ENCODE measurements at regions not wholly inside any gene's neighbourhood (a gene's known extent, or its start where the extent isn't known, plus 50 kb on each side); places are given as distances from the start of the nearest gene placed in this dataset.

DNA sequence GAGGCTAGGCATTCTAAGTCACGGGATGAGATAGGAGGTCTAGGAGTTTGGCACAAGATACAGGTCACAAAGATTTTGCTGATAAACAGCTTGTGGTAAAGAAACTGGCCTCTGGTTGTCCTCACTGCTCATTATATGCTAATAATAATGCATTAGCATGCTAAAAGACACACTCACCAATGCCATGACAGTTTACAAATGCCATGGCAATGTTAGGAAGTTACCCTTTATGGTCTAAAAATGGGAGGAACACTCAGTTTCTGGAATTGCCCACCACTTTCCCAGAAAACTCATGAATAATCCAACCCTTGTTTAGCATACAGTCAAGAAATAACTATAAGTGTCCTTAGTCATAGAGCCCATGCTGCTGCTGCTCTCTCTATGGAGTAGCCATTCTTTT lies 286.9 kb downstream of the ZNF674 start:
- Histone ChIP-seq H3K4me3 (ENCODE audit: severe bottlenecking) (no peak overlapping the region), H3K9me3 (ENCODE audit: severe bottlenecking) (no peaks in the 10 kb centered on the region), H3K4me1 (ENCODE audit: insufficient read depth, poor library complexity, severe bottlenecking) (peaks cover 20% of the 10 kb centered on the region), H3K27me3 (ENCODE audit: insufficient read depth, poor library complexity, severe bottlenecking) (no peaks in the 10 kb centered on the region), H3K27ac (ENCODE audit: poor library complexity, severe bottlenecking) (peak overlapping the region; percentile 98), H3K36me3 (ENCODE audit: low read depth) (no peaks in the 10 kb centered on the region)
- DNase-seq (ENCODE audit: low spot score) (no peak), ATAC-seq (ENCODE audit: low read depth) (no peak)
- TF ChIP-seq, protein P1, sequence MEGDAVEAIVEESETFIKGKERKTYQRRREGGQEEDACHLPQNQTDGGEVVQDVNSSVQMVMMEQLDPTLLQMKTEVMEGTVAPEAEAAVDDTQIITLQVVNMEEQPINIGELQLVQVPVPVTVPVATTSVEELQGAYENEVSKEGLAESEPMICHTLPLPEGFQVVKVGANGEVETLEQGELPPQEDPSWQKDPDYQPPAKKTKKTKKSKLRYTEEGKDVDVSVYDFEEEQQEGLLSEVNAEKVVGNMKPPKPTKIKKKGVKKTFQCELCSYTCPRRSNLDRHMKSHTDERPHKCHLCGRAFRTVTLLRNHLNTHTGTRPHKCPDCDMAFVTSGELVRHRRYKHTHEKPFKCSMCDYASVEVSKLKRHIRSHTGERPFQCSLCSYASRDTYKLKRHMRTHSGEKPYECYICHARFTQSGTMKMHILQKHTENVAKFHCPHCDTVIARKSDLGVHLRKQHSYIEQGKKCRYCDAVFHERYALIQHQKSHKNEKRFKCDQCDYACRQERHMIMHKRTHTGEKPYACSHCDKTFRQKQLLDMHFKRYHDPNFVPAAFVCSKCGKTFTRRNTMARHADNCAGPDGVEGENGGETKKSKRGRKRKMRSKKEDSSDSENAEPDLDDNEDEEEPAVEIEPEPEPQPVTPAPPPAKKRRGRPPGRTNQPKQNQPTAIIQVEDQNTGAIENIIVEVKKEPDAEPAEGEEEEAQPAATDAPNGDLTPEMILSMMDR (IDR thresholded peaks at IDR 0.05; ENCODE audit: poor library complexity, severe bottlenecking), result no peak

DNA sequence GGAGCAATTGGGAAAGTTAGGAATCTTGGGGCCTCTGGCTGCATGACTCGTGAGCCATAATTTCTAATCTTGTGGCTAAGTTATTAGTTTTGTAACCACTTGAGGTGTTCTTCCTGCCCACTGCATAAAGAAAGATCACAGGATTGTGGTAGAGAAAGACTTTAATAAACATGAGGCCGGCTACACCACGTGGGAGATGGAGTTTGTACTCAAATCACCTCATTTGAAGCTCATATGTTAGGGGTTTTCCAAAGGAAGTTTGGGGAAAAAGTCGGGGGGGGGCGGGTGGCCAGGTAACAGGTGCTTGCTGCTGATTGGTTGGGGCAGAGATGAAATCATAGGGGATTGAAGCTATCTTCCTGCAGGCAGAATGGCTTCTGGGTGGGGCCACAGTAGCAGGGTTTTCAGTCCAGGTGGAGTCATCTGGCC lies 287.8 kb downstream of the ZNF674 start:
- no peak; the same call in 2 of the 3 replicates for ATAC-seq (ENCODE audit: low read depth)

DNA sequence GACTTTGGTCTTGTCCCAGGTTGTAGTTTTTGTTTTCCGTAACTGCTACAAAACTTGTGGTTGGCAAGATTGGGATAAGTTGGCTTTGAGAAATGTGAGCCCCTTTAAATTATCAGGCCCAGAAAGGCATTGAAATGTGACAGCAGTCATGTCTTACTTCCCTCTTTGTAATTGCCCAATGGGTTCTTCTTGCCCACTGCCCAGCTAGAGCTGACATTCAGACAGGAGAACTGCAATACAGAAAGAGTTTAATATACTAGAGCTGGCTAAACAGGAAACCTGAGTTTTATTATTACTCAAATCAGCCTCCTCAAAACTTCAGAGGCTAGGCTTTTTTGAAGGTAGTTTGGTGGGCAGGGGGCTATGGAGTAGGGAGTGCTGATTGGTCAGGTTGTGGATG lies 288.3 kb downstream of the ZNF674 start:
- no peaks in the 10 kb centered on the region for H3K9me3 ChIP-seq (ENCODE audit: severe bottlenecking)
- no peaks in the 10 kb centered on the region for H3K27me3 ChIP-seq (ENCODE audit: insufficient read depth, poor library complexity, severe bottlenecking)
- peak overlapping the region; percentile 98 for H3K27ac ChIP-seq (ENCODE audit: poor library complexity, severe bottlenecking)
- no peak for ATAC-seq (ENCODE audit: low read depth)
- H3K36me3 ChIP-seq (ENCODE audit: low read depth), result no peaks in the 10 kb centered on the region
- H3K4me3 ChIP-seq (ENCODE audit: severe bottlenecking), result no peak overlapping the region
- peaks cover 16% of the 10 kb centered on the region for H3K4me1 ChIP-seq (ENCODE audit: insufficient read depth, poor library complexity, severe bottlenecking)
- DNase-seq (ENCODE audit: low spot score), result no peak
- TF ChIP-seq, protein P1 (IDR thresholded peaks at IDR 0.05; ENCODE audit: poor library complexity, severe bottlenecking), result no peak

More for the DNA sequence above, 287.8 kb downstream of the ZNF674 start:
- no peak for DNase-seq (ENCODE audit: low spot score)
- TF ChIP-seq, protein P1 (IDR thresholded peaks at IDR 0.05; ENCODE audit: poor library complexity, severe bottlenecking), result no peak
- Histone ChIP-seq H3K27me3 (ENCODE audit: insufficient read depth, poor library complexity, severe bottlenecking) (no peaks in the 10 kb centered on the region), H3K27ac (ENCODE audit: poor library complexity, severe bottlenecking) (peak overlapping the region; percentile 98), H3K4me1 (ENCODE audit: insufficient read depth, poor library complexity, severe bottlenecking) (peaks cover 16% of the 10 kb centered on the region), H3K36me3 (ENCODE audit: low read depth) (no peaks in the 10 kb centered on the region), H3K9me3 (ENCODE audit: severe bottlenecking) (no peaks in the 10 kb centered on the region), H3K4me3 (ENCODE audit: severe bottlenecking) (no peak overlapping the region)

DNA sequence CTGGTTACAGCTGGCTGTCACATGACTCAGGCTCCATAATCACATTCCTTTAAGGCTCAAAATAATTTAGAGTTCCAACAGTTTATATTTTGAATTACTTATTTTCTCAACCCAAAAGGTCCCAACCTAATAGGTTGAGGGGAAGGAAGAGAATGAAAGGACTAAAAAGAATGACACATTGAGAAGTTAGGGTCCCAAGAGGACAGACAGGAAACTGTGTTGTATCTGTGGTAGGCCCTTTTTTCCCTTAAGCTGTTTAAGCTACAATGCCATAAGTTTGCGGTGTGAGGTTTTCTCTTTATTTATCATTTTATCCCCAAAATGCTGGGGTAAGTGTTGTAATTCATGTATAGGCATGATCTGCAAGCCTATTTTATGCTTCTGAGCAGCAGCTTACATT lies 290.2 kb downstream of the ZNF674 start:
- H3K9me3 ChIP-seq (ENCODE audit: severe bottlenecking), result no peaks in the 10 kb centered on the region
- TF ChIP-seq, protein P1 (IDR thresholded peaks at IDR 0.05; ENCODE audit: poor library complexity, severe bottlenecking), result no peak
- no peak overlapping the region for H3K4me3 ChIP-seq (ENCODE audit: severe bottlenecking)
- no peak overlapping the region for H3K27ac ChIP-seq (ENCODE audit: poor library complexity, severe bottlenecking)
- ATAC-seq (ENCODE audit: low read depth), result no peak
- DNase-seq (ENCODE audit: low spot score), result no peak
- no peaks in the 10 kb centered on the region for H3K27me3 ChIP-seq (ENCODE audit: insufficient read depth, poor library complexity, severe bottlenecking)
- H3K36me3 ChIP-seq (ENCODE audit: low read depth), result no peaks in the 10 kb centered on the region
- H3K4me1 ChIP-seq (ENCODE audit: insufficient read depth, poor library complexity, severe bottlenecking), result peaks cover 3% of the 10 kb centered on the region

DNA sequence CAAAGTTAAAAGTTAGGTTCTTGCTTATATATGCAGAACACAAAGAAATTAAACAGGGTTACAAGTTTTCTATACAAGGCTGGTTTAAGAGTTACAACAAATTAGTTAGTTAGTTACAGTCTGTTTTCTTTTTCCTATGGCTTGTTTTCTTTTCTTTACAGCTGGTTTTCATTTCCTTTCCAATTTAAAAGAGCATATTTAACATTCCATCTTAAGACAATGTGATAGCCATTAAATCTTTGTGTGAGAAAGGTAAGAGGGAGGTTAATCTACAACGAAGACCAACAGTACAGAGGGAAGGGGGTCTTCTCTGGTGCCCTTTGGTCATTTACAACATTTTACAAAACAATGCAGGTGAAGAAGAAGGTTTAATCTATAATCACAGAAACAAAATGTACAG lies 290.6 kb downstream of the ZNF674 start:
- Histone ChIP-seq H3K9me3 (ENCODE audit: severe bottlenecking) (no peaks in the 10 kb centered on the region), H3K4me1 (ENCODE audit: insufficient read depth, poor library complexity, severe bottlenecking) (no peaks in the 10 kb centered on the region), H3K36me3 (ENCODE audit: low read depth) (no peaks in the 10 kb centered on the region), H3K27ac (ENCODE audit: poor library complexity, severe bottlenecking) (no peak overlapping the region), H3K27me3 (ENCODE audit: insufficient read depth, poor library complexity, severe bottlenecking) (no peaks in the 10 kb centered on the region), H3K4me3 (ENCODE audit: severe bottlenecking) (no peak overlapping the region)
- DNase-seq (ENCODE audit: low spot score), result no peak
- TF ChIP-seq, protein P1 (IDR thresholded peaks at IDR 0.05; ENCODE audit: poor library complexity, severe bottlenecking), result no peak
- no peak for ATAC-seq (ENCODE audit: low read depth)

Measured in RWPE2 (cell line).